ENCODE measurements at regions not wholly inside any gene's neighbourhood (a gene's known extent, or its start where the extent isn't known, plus 50 kb on each side); places are given as distances from the start of the nearest gene placed in this dataset.

- DNase-seq (no peak), ATAC-seq (no peak)
- H3K4me1 ChIP-seq (ENCODE audit: low read depth): no peaks in the 10 kb centered on the region
- H3K9me3 ChIP-seq: peaks cover 5% of the 10 kb centered on the region
- intact Hi-C loops (cut with DNase I, micrococcal nuclease): no loop called here
- no peak overlapping the region for H3K4me3 ChIP-seq
- TF ChIP-seq CTCF (IDR thresholded peaks at IDR 0.05): no peak
- H3K36me3 ChIP-seq (ENCODE audit: low read depth): no peaks in the 10 kb centered on the region
Observed at GRCh38 chr2:8043295-8043694, 638.6 kb upstream of the ID2 start.

GRCh38 chr2:8044046-8044594 lies 637.7 kb upstream of the ID2 start:
- Histone ChIP-seq H3K4me1 (ENCODE audit: low read depth) (no peaks in the 10 kb centered on the region), H3K9me3 (peaks cover 5% of the 10 kb centered on the region), H3K36me3 (ENCODE audit: low read depth) (no peaks in the 10 kb centered on the region), H3K4me3 (no peak overlapping the region)
- no peak for TF ChIP-seq CTCF (IDR thresholded peaks at IDR 0.05)
- DNase-seq (no peak), ATAC-seq (no peak)
- intact Hi-C loops (cut with DNase I, micrococcal nuclease): no loop called here

GRCh38 chr2:8045081-8045614 lies 636.7 kb upstream of the ID2 start:
- no peak for TF ChIP-seq CTCF (IDR thresholded peaks at IDR 0.05)
- intact Hi-C loops (cut with DNase I, micrococcal nuclease): no loop called here
- peaks cover 5% of the 10 kb centered on the region for H3K9me3 ChIP-seq
- H3K4me3 ChIP-seq: no peak overlapping the region
- no peaks in the 10 kb centered on the region for H3K4me1 ChIP-seq (ENCODE audit: low read depth)
- ATAC-seq: no peak
- DNase-seq: no peak
- H3K36me3 ChIP-seq (ENCODE audit: low read depth): no peaks in the 10 kb centered on the region

- Histone ChIP-seq H3K4me3 (no peak overlapping the region), H3K4me1 (ENCODE audit: low read depth) (no peaks in the 10 kb centered on the region), H3K9me3 (peaks cover 2% of the 10 kb centered on the region), H3K36me3 (ENCODE audit: low read depth) (no peaks in the 10 kb centered on the region)
- ATAC-seq (no peak), DNase-seq (no peak)
- intact Hi-C loops (cut with DNase I, micrococcal nuclease): no loop called here
- no peak for TF ChIP-seq CTCF (IDR thresholded peaks at IDR 0.05)
Observed at GRCh38 chr2:8046849-8047248, 635.0 kb upstream of the ID2 start.

- TF ChIP-seq CTCF (IDR thresholded peaks at IDR 0.05): no peak
- DNase-seq: no peak
- intact Hi-C loops (cut with DNase I, micrococcal nuclease): no loop called here
- Histone ChIP-seq H3K4me3 (no peak overlapping the region), H3K9me3 (no peaks in the 10 kb centered on the region), H3K4me1 (ENCODE audit: low read depth) (no peaks in the 10 kb centered on the region), H3K36me3 (ENCODE audit: low read depth) (no peaks in the 10 kb centered on the region)
- no peak for ATAC-seq
Observed at GRCh38 chr2:8049176-8049575, 632.7 kb upstream of the ID2 start.

Measured in mucosa of descending colon (tissue), 3 donors.